Endometrial microvascular endothelial cells (primary cell): ENCODE measurements at regions not wholly inside any gene's neighbourhood (a gene's known extent, or its start where the extent isn't known, plus 50 kb on each side); places are given as distances from the start of the nearest gene placed in this dataset.

Experiments used
- in situ Hi-C: cut with HindIII; loops from 2 replicates; pipeline ENCODE4 v1.10.0; 2017; ENCODE audit warnings: low sequenced_read_pairs, low pct_unique_long_range_greater_than_20kb; ENCODE audit errors: inconsistent ontology term

GRCh38 chr20:57868310-57868709, 158.5 kb upstream of the PMEPA1 start:
- in situ Hi-C loops, result no loop called here

- in situ Hi-C loops, result no loop called here
Measured at GRCh38 chr20:57867807-57868206, 158.0 kb upstream of the PMEPA1 start.

- in situ Hi-C loops, result no loop called here
Measured at GRCh38 chr20:57867181-57867803, 157.5 kb upstream of the PMEPA1 start.

GRCh38 chr20:57866250-57867106, 156.7 kb upstream of the PMEPA1 start:
- in situ Hi-C loops, result no loop called here

- in situ Hi-C loops, result no loop called here
Measured at GRCh38 chr20:57865266-57865665, 155.5 kb upstream of the PMEPA1 start.

GRCh38 chr20:57860576-57860975, 150.8 kb upstream of the PMEPA1 start:
- in situ Hi-C loops, result no loop called here

- in situ Hi-C loops, result no loop called here
Measured at GRCh38 chr20:57857969-57858368, 148.2 kb upstream of the PMEPA1 start.

- in situ Hi-C loops, result no loop called here
Measured at GRCh38 chr20:57857118-57857517, 147.3 kb upstream of the PMEPA1 start.

GRCh38 chr20:57856658-57857057, 146.8 kb upstream of the PMEPA1 start:
- in situ Hi-C loops, result no loop called here

- in situ Hi-C loops, result no loop called here
Measured at GRCh38 chr20:57851796-57852195, 142.0 kb upstream of the PMEPA1 start.

GRCh38 chr20:57851025-57851682, 141.3 kb upstream of the PMEPA1 start:
- in situ Hi-C loops, result no loop called here

GRCh38 chr20:57849521-57850215, 139.9 kb upstream of the PMEPA1 start:
- in situ Hi-C loops, result no loop called here

GRCh38 chr20:57849121-57849520, 139.3 kb upstream of the PMEPA1 start:
- in situ Hi-C loops, result no loop called here

- in situ Hi-C loops, result no loop called here
Measured at GRCh38 chr20:57848282-57848681, 138.5 kb upstream of the PMEPA1 start.

GRCh38 chr20:57847104-57847503, 137.3 kb upstream of the PMEPA1 start:
- in situ Hi-C loops, result no loop called here

GRCh38 chr20:57844626-57845596, 135.1 kb upstream of the PMEPA1 start:
- in situ Hi-C loops, result no loop called here

- in situ Hi-C loops, result no loop called here
Measured at GRCh38 chr20:57843941-57844625, 134.3 kb upstream of the PMEPA1 start.

- in situ Hi-C loops, result no loop called here
Measured at GRCh38 chr20:57842720-57843119, 132.9 kb upstream of the PMEPA1 start.
